RWPE1 (cell line): ENCODE measurements at regions not wholly inside any gene's neighbourhood (a gene's known extent, or its start where the extent isn't known, plus 50 kb on each side); places are given as distances from the start of the nearest gene placed in this dataset.

ENCODE experiments used
- CTCF ChIA-PET: fragments of 350-600 bp; sonication (Branson Sonifier 250); formaldehyde crosslinking; extraction: SDS; loops from one replicate; lab custom pipeline; 2021; lab: Yijun Ruan, JAX
- POLR2A ChIA-PET: fragments of 400-600 bp; formaldehyde crosslinking; extraction: SDS; loops from one replicate; lab custom pipeline; 2020; ENCODE audit warnings: antibody characterized with exemption; ENCODE audit not compliant: low non-redundant PET; lab: Yijun Ruan, JAX
- DNase-seq: peaks from one replicate; pipeline ENCODE4 v3.0.0; 2012; ENCODE audit warnings: low spot score
- H3K27ac ChIP-seq: fragments of 450-650 bp; 2 replicates; pipeline ENCODE4 v1.5.1; 2017
- CTCF ChIP-seq: fragments of 450-650 bp; conservative IDR thresholded peaks from 2 replicates; pipeline ENCODE4 v1.5.1; 2017; ENCODE audit warnings: low read depth, mild to moderate bottlenecking

DNA sequence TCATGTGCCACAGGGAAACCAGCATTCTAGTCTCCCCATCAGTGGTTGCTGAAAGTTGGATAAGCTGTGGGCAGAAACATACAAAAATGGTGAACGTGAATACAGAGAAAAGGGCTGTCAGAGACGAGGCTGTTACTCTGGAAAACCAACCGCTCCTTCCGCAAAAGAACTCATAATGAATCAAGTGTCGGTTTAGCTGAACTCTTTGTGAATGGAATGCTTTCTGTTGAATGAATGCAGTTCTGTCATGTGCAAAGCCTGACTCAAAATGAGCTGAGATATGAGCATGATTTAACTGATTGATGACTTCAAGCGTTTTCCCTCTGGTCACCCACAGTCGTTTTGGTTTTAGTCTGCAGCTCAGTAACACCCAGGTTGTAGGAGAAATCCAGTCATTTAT lies 298.3 kb downstream of the ETS1 start:
- no peak for TF ChIP-seq CTCF
- CTCF ChIA-PET: interaction anchor here (0.8 to 1.4 kb wide), 2 partner anchors 117 to 160 kb away, joined by 3 read pairs; no protein-coding TSS in a partner anchor
- POLR2A ChIA-PET: no interaction called here
- DNase-seq: no peak
- no peak overlapping the region for H3K27ac ChIP-seq

DNA sequence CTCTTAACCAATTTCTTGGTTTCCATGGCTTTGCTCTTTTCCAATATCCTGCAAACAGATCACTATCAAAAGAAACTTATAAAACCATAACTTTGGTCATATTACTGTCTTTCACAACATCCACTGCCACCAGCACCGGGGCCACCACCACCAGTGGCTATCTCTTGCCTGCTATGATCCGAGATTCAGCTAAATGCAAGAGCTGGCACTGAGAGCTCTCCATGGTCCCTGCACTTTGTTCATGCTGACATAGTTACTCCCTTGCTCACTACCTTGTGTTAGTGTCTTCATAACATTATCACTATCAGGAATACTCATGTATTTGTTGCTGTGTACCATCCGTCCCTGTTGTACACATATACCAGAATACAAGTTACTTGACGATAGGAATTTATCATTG lies 299.0 kb downstream of the ETS1 start:
- no peak for DNase-seq
- ChIA-PET CTCF (interaction anchor here (1.4 kb wide), 1 partner anchor 161 kb away, joined by 3 read pairs; no protein-coding TSS in a partner anchor), POLR2A (no interaction called here)
- H3K27ac ChIP-seq: no peak overlapping the region
- no peak for TF ChIP-seq CTCF

DNA sequence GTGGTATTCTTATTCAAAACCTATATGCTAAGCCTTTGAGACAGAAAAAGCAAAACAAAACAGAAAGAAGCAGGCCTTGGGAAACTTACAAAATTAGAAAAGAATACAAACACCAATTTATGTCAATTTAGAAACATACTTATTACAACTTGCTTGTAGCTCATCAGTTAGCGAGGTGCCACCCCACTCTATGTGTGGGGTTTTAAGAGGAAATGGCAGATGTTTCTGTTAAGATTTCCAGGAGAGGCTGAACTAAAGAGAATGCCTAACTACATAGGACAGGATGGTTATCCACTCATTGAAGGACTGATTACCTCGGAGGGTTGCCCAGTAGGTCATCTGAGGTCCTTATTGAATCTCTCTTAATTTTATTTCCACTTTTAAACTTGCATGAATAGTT lies 302.0 kb downstream of the ETS1 start:
- CTCF ChIA-PET: interaction anchor here (0.7 kb wide), 2 partner anchors 253 to 768 kb away, joined by 3 to 4 read pairs; no protein-coding TSS in a partner anchor
- POLR2A ChIA-PET: no interaction called here
- no peak for TF ChIP-seq CTCF
- no peak for DNase-seq
- H3K27ac ChIP-seq: no peak overlapping the region

- H3K27ac ChIP-seq: no peak overlapping the region
- DNase-seq: no peak
- CTCF ChIA-PET: interaction anchor here (0.6 to 0.7 kb wide), 3 partner anchors 254 to 769 kb away, joined by 3 to 4 read pairs (median 3); no protein-coding TSS in a partner anchor
- POLR2A ChIA-PET: no interaction called here
- TF ChIP-seq CTCF: no peak
These were observed 302.7 kb downstream of the ETS1 start for GRCh38 chr11:128284634-128285033.

GRCh38 chr11:128283451-128283850 lies 303.9 kb downstream of the ETS1 start:
- ChIA-PET POLR2A (no interaction called here), CTCF (no interaction called here)
- no peak for TF ChIP-seq CTCF
- DNase-seq: no peak
- H3K27ac ChIP-seq: no peak overlapping the region

- no peak for TF ChIP-seq CTCF
- CTCF ChIA-PET: interaction anchor here (1.1 kb wide), 1 partner anchor 9 kb away, joined by 6 read pairs; no protein-coding TSS in a partner anchor
- POLR2A ChIA-PET: no interaction called here
- DNase-seq: no peak
- no peak overlapping the region for H3K27ac ChIP-seq
These were observed 305.3 kb downstream of the ETS1 start for GRCh38 chr11:128282053-128282452.
